HUES48 (cell line): ENCODE measurements at regions not wholly inside any gene's neighbourhood (a gene's known extent, or its start where the extent isn't known, plus 50 kb on each side); places are given as distances from the start of the nearest gene placed in this dataset.

Experiments
- H3K27ac ChIP-seq: one replicate; pipeline ENCODE4 v1.7.0; 2013; ENCODE audit warnings: low read depth, low read length, inconsistent platforms
- H3K27me3 ChIP-seq: 2 replicates; pipeline ENCODE4 v1.6.1; 2013; ENCODE audit warnings: mild to moderate bottlenecking, low read length; ENCODE audit not compliant: control insufficient read depth, insufficient read depth
- H3K36me3 ChIP-seq: 2 replicates; pipeline ENCODE4 v1.6.1; 2013; ENCODE audit warnings: low read length; ENCODE audit not compliant: control insufficient read depth, insufficient read depth
- H3K4me1 ChIP-seq: 2 replicates; pipeline ENCODE4 v1.6.1; 2013; ENCODE audit warnings: mild to moderate bottlenecking, low read length; ENCODE audit not compliant: control insufficient read depth, insufficient read depth
- H3K4me3 ChIP-seq: 2 replicates; pipeline ENCODE4 v1.5.1; 2013; ENCODE audit warnings: mild to moderate bottlenecking, low read depth, low read length
- H3K9ac ChIP-seq: 2 replicates; pipeline ENCODE4 v1.6.1; 2013; ENCODE audit warnings: mild to moderate bottlenecking, low read depth, low read length, moderate library complexity
- H3K9me3 ChIP-seq: 2 replicates; pipeline ENCODE4 v1.6.1; 2013; ENCODE audit warnings: low read length; ENCODE audit not compliant: control insufficient read depth, insufficient read depth

GRCh38 chr4:188918787-188919186 is 779.5 kb downstream of the TRIML1 start:
- no peaks in the 10 kb centered on the region for H3K36me3 ChIP-seq
- H3K27ac ChIP-seq = no peak overlapping the region
- no peaks in the 10 kb centered on the region for H3K27me3 ChIP-seq
- H3K4me3 ChIP-seq = no peak overlapping the region
- peaks cover 19% of the 10 kb centered on the region for H3K9me3 ChIP-seq
- no peak overlapping the region for H3K9ac ChIP-seq
- H3K4me1 ChIP-seq = no peaks in the 10 kb centered on the region

- Histone ChIP-seq H3K9me3 (peaks cover 52% of the 10 kb centered on the region), H3K9ac (no peak overlapping the region), H3K27me3 (no peaks in the 10 kb centered on the region), H3K36me3 (no peaks in the 10 kb centered on the region), H3K4me1 (no peaks in the 10 kb centered on the region), H3K4me3 (no peak overlapping the region), H3K27ac (no peak overlapping the region)
Measured at GRCh38 chr4:188930822-188931221, 791.6 kb downstream of the TRIML1 start.

- Histone ChIP-seq H3K36me3 (no peaks in the 10 kb centered on the region), H3K27me3 (no peaks in the 10 kb centered on the region), H3K9me3 (peaks cover 43% of the 10 kb centered on the region), H3K4me3 (no peak overlapping the region), H3K9ac (no peak overlapping the region), H3K27ac (no peak overlapping the region), H3K4me1 (no peaks in the 10 kb centered on the region)
Measured at GRCh38 chr4:188934320-188934962, 795.2 kb downstream of the TRIML1 start.

GRCh38 chr4:188941524-188942119 is 802.4 kb downstream of the TRIML1 start:
- no peaks in the 10 kb centered on the region for H3K27me3 ChIP-seq
- no peaks in the 10 kb centered on the region for H3K36me3 ChIP-seq
- no peak overlapping the region for H3K27ac ChIP-seq
- no peak overlapping the region for H3K9ac ChIP-seq
- H3K9me3 ChIP-seq = no peaks in the 10 kb centered on the region
- H3K4me3 ChIP-seq = no peak overlapping the region
- no peaks in the 10 kb centered on the region for H3K4me1 ChIP-seq

- H3K36me3 ChIP-seq = no peaks in the 10 kb centered on the region
- H3K27ac ChIP-seq = no peak overlapping the region
- no peak overlapping the region for H3K9ac ChIP-seq
- no peaks in the 10 kb centered on the region for H3K9me3 ChIP-seq
- H3K4me3 ChIP-seq = no peak overlapping the region
- H3K4me1 ChIP-seq = no peaks in the 10 kb centered on the region
- H3K27me3 ChIP-seq = no peaks in the 10 kb centered on the region
Measured at GRCh38 chr4:188942606-188943005, 803.4 kb downstream of the TRIML1 start.

- no peak overlapping the region for H3K9ac ChIP-seq
Measured at GRCh38 chr4:188949596-188949995, 810.4 kb downstream of the TRIML1 start.

GRCh38 chr4:188955066-188955465 is 815.8 kb downstream of the TRIML1 start:
- Histone ChIP-seq H3K4me3 (no peak overlapping the region), H3K4me1 (0 out of 2 replicates have a peak, but pooled peaks cover 5% of the 10 kb centered on the region), H3K27ac (no peak overlapping the region), H3K36me3 (no peaks in the 10 kb centered on the region), H3K9ac (no peak overlapping the region), H3K27me3 (no peaks in the 10 kb centered on the region), H3K9me3 (no peaks in the 10 kb centered on the region)

More at GRCh38 chr4:188949596-188949995, 810.4 kb downstream of the TRIML1 start:
- Histone ChIP-seq H3K36me3 (no peaks in the 10 kb centered on the region), H3K27me3 (no peaks in the 10 kb centered on the region), H3K4me3 (no peak overlapping the region), H3K27ac (no peak overlapping the region), H3K4me1 (peaks cover 12% of the 10 kb centered on the region), H3K9me3 (no peaks in the 10 kb centered on the region)

GRCh38 chr4:188956566-188956965 is 817.3 kb downstream of the TRIML1 start:
- Histone ChIP-seq H3K27me3 (no peaks in the 10 kb centered on the region), H3K9ac (no peak overlapping the region), H3K4me1 (0 out of 2 replicates have a peak, but pooled peaks cover 2% of the 10 kb centered on the region), H3K27ac (no peak overlapping the region), H3K4me3 (no peak overlapping the region), H3K9me3 (no peaks in the 10 kb centered on the region), H3K36me3 (no peaks in the 10 kb centered on the region)

- no peaks in the 10 kb centered on the region for H3K27me3 ChIP-seq
- no peaks in the 10 kb centered on the region for H3K4me1 ChIP-seq
- no peak overlapping the region for H3K9ac ChIP-seq
- no peak overlapping the region for H3K27ac ChIP-seq
- H3K9me3 ChIP-seq = no peaks in the 10 kb centered on the region
- no peak overlapping the region for H3K4me3 ChIP-seq
- H3K36me3 ChIP-seq = no peaks in the 10 kb centered on the region
Measured at GRCh38 chr4:188958346-188958745, 819.1 kb downstream of the TRIML1 start.

- Histone ChIP-seq H3K4me1 (no peaks in the 10 kb centered on the region), H3K4me3 (no peak overlapping the region), H3K27ac (no peak overlapping the region), H3K36me3 (no peaks in the 10 kb centered on the region), H3K9ac (no peak overlapping the region), H3K9me3 (no peaks in the 10 kb centered on the region), H3K27me3 (no peaks in the 10 kb centered on the region)
Measured at GRCh38 chr4:188959424-188959823, 820.2 kb downstream of the TRIML1 start.

GRCh38 chr4:188960411-188961093 is 821.3 kb downstream of the TRIML1 start:
- no peak overlapping the region for H3K9ac ChIP-seq
- no peaks in the 10 kb centered on the region for H3K9me3 ChIP-seq
- no peak overlapping the region for H3K27ac ChIP-seq
- no peak overlapping the region for H3K4me3 ChIP-seq
- no peaks in the 10 kb centered on the region for H3K4me1 ChIP-seq
- H3K36me3 ChIP-seq = no peaks in the 10 kb centered on the region
- no peaks in the 10 kb centered on the region for H3K27me3 ChIP-seq
